IMR-90 (cell line): ENCODE measurements at regions not wholly inside any gene's neighbourhood (a gene's known extent, or its start where the extent isn't known, plus 50 kb on each side); places are given as distances from the start of the nearest gene placed in this dataset.

Experiments used
- ATAC-seq: fragments of 200-7000 bp; cut with Tn5 transposase; 2 replicates; pipeline ENCODE4 v1.9.1; 2020; ENCODE audit warnings: low read depth, mild to moderate bottlenecking, moderate library complexity
- BruUV-seq: library from RNA; stranded (reverse); fragments of 400-500 nt; replicated peaks from 2 replicates; lab custom pipeline; 2021; lab: Mats Ljungman, UMichigan
- CTCF ChIA-PET: fragments of 300-600 bp; formaldehyde crosslinking; extraction: SDS; loops from one replicate; lab custom pipeline; 2021; ENCODE audit warnings: antibody characterized with exemption; lab: Yijun Ruan, JAX
- POLR2A ChIA-PET: fragments of 300-600 bp; sonication (Branson Sonifier 250); formaldehyde crosslinking; loops from one replicate; lab custom pipeline; 2022; ENCODE audit warnings: antibody characterized with exemption; ENCODE audit not compliant: unreplicated experiment; lab: Charles Lee
- DNase-seq: peaks from one replicate; pipeline ENCODE4 v3.0.0; 2013
- H2AFZ ChIP-seq: replicated peaks from 2 replicates; pipeline ENCODE3; 2013; ENCODE audit warnings: low read length, mild to moderate bottlenecking; ENCODE audit not compliant: poor library complexity
- H2AK5ac ChIP-seq: 2 replicates; pipeline ENCODE4 v1.6.1; 2013; ENCODE audit warnings: low read depth, low read length, inconsistent platforms
- H2AK9ac ChIP-seq: replicated peaks from 2 replicates; pipeline ENCODE3; 2013; ENCODE audit warnings: mild to moderate bottlenecking, low read depth, low read length, moderate library complexity; ENCODE audit not compliant: poor library complexity
- H2BK120ac ChIP-seq: 2 replicates; pipeline ENCODE4 v1.6.1; 2013; ENCODE audit warnings: low read depth, low read length, inconsistent platforms
- H2BK15ac ChIP-seq: 3 replicates; pipeline ENCODE4 v1.6.1; 2013; ENCODE audit warnings: low read depth, low read length, inconsistent platforms
- H2BK20ac ChIP-seq: 2 replicates; pipeline ENCODE4 v1.6.1; 2013; ENCODE audit warnings: low read depth, mild to moderate bottlenecking, inconsistent platforms, low read length, moderate library complexity
- H2BK5ac ChIP-seq: 2 replicates; pipeline ENCODE4 v1.6.1; 2013; ENCODE audit warnings: mild to moderate bottlenecking, low read depth, low read length, inconsistent platforms; ENCODE audit not compliant: poor library complexity, severe bottlenecking
- H3K14ac ChIP-seq: replicated peaks from 2 replicates; pipeline ENCODE4 v1.6.1; 2013; ENCODE audit warnings: low read depth, low read length, inconsistent platforms
- H3K18ac ChIP-seq: 2 replicates; pipeline ENCODE4 v1.6.1; 2013; ENCODE audit warnings: low read depth, low read length, control low read depth
- H3K23ac ChIP-seq: 2 replicates; pipeline ENCODE4 v1.6.1; 2013; ENCODE audit warnings: low read depth, low read length, inconsistent platforms
- H3K27ac ChIP-seq: 2 replicates; pipeline ENCODE4 v1.5.1; 2013; ENCODE audit warnings: mild to moderate bottlenecking, control low read depth, low read length; ENCODE audit not compliant: insufficient read depth
- H3K27me3 ChIP-seq: 2 replicates; pipeline ENCODE4 v1.6.1; 2013; ENCODE audit warnings: low read length; ENCODE audit not compliant: control insufficient read depth, insufficient read depth
- H3K36me3 ChIP-seq: 2 replicates; pipeline ENCODE4 v1.6.1; 2013; ENCODE audit warnings: low read length, mixed read lengths; ENCODE audit not compliant: control insufficient read depth, insufficient read depth
- H3K4ac ChIP-seq: 2 replicates; pipeline ENCODE4 v1.6.1; 2013; ENCODE audit warnings: low read depth, low read length, inconsistent platforms
- H3K4me1 ChIP-seq: 2 replicates; pipeline ENCODE4 v1.6.1; 2013; ENCODE audit warnings: low read length, mixed read lengths; ENCODE audit not compliant: control insufficient read depth, insufficient read depth
- H3K4me2 ChIP-seq: 2 replicates; pipeline ENCODE4 v1.6.1; 2013; ENCODE audit warnings: low read depth, mild to moderate bottlenecking, control low read depth, low read length, moderate library complexity
- H3K4me3 ChIP-seq: 2 replicates; pipeline ENCODE4 v1.5.1; 2013; ENCODE audit warnings: low read depth, mild to moderate bottlenecking, control low read depth, low read length, moderate library complexity; ENCODE audit not compliant: insufficient read depth
- H3K56ac ChIP-seq: 2 replicates; pipeline ENCODE4 v1.6.1; 2013; ENCODE audit warnings: low read length, inconsistent platforms; ENCODE audit not compliant: insufficient read depth; ENCODE audit errors: extremely low read depth
- H3K79me1 ChIP-seq, 2 experiments: 2 replicates each; pipeline ENCODE4 v1.6.1; 2013; ENCODE audit warnings: low read length in 2 of 2, inconsistent platforms in 1 of 2, low read depth in 1 of 2
- H3K9ac ChIP-seq: 2 replicates; pipeline ENCODE4 v1.6.1; 2013; ENCODE audit warnings: low read depth, low read length, control low read depth
- H3K9me1 ChIP-seq: 2 replicates; pipeline ENCODE4 v1.6.1; 2013; ENCODE audit warnings: low read length, inconsistent platforms; ENCODE audit not compliant: insufficient read depth
- H3K9me3 ChIP-seq: 2 replicates; pipeline ENCODE4 v1.6.1; 2013; ENCODE audit warnings: low read length; ENCODE audit not compliant: control insufficient read depth, insufficient read depth
- H4K20me1 ChIP-seq: 2 replicates; pipeline ENCODE4 v1.6.1; 2013; ENCODE audit warnings: low read length, inconsistent platforms; ENCODE audit not compliant: insufficient read depth
- H4K5ac ChIP-seq: 2 replicates; pipeline ENCODE4 v1.6.1; 2013; ENCODE audit warnings: mild to moderate bottlenecking, low read depth, low read length, control low read depth
- H4K8ac ChIP-seq, 2 experiments: 2 replicates each; pipeline ENCODE4 v1.6.1; 2013; ENCODE audit warnings: low read depth in 2 of 2, low read length in 2 of 2, control low read depth in 1 of 2, inconsistent platforms in 1 of 2
- H4K91ac ChIP-seq: 2 replicates; pipeline ENCODE4 v1.6.1; 2013; ENCODE audit warnings: low read depth, low read length, inconsistent platforms; ENCODE audit not compliant: insufficient read depth
- BHLHE40 ChIP-seq: fragments of 150-350 bp; IDR thresholded peaks from 2 replicates; pipeline ENCODE4 v1.6.1; 2016; ENCODE audit warnings: mild to moderate bottlenecking, low read depth, low read length
- CEBPB ChIP-seq: IDR thresholded peaks from 2 replicates; pipeline ENCODE4 v1.6.1; 2012; ENCODE audit warnings: low read depth, low read length, improper control_type of control experiment
- CHD1 ChIP-seq: IDR thresholded peaks from 2 replicates; pipeline ENCODE4 v1.6.1; 2012; ENCODE audit warnings: low read depth, low read length, improper control_type of control experiment
- FOS ChIP-seq: fragments of 150-350 bp; IDR thresholded peaks from 2 replicates; pipeline ENCODE4 v1.6.1; 2016; ENCODE audit warnings: low read depth, low read length
- MAFK ChIP-seq: IDR thresholded peaks from 2 replicates; pipeline ENCODE4 v1.6.1; 2012; ENCODE audit warnings: low read depth, low read length, improper control_type of control experiment
- MAZ ChIP-seq: IDR thresholded peaks from 2 replicates; pipeline ENCODE4 v1.6.1; 2012; ENCODE audit warnings: low read depth, mild to moderate bottlenecking, low read length, improper control_type of control experiment, moderate library complexity, borderline replicate concordance
- MXI1 ChIP-seq: IDR thresholded peaks from 2 replicates; pipeline ENCODE4 v1.6.1; 2012; ENCODE audit warnings: low read depth, mild to moderate bottlenecking, low read length, moderate library complexity, borderline replicate concordance
- NFE2L2 ChIP-seq: fragments of 150-350 bp; IDR thresholded peaks from 2 replicates; pipeline ENCODE4 v1.6.1; 2016; ENCODE audit warnings: low read depth, mild to moderate bottlenecking, low read length
- POLR2A ChIP-seq: IDR thresholded peaks from 2 replicates; pipeline ENCODE4 v1.6.1; 2012; ENCODE audit warnings: mild to moderate bottlenecking, low read depth, low read length
- RAD21 ChIP-seq: IDR thresholded peaks from 2 replicates; pipeline ENCODE4 v1.6.1; 2012; ENCODE audit warnings: low read length, improper control_type of control experiment
- RCOR1 ChIP-seq: IDR thresholded peaks from 2 replicates; pipeline ENCODE4 v1.6.1; 2012; ENCODE audit warnings: mild to moderate bottlenecking, low read length, improper control_type of control experiment; ENCODE audit not compliant: insufficient replicate concordance
- RFX5 ChIP-seq: IDR thresholded peaks from 2 replicates; pipeline ENCODE4 v1.8.0; 2012; ENCODE audit warnings: low read depth, mild to moderate bottlenecking, low read length, moderate library complexity
- SMC3 ChIP-seq: fragments of 150-350 bp; IDR thresholded peaks from 2 replicates; pipeline ENCODE4 v1.6.1; 2016; ENCODE audit warnings: low read depth, mild to moderate bottlenecking, antibody characterized with exemption, low read length, moderate library complexity
- WGBS, 2 experiments: methylation state at CpG; one replicate each; pipeline versions ENCODE4 v1.1.5 to v1.1.7; 2013; ENCODE audit warnings: missing lambda C conversion rate in 2 of 2; ENCODE audit not compliant: insufficient read length in 1 of 2; ENCODE audit errors: extremely low coverage in 2 of 2; 5-methylcytosine and 5-hydroxymethylcytosine counted together
- dilution Hi-C: fragments of 300-500 bp; cut with HindIII; formaldehyde crosslinking; loops from one replicate; pipeline ENCODE4 v1.14.3; 2018; ENCODE audit warnings: low sequenced_read_pairs; ENCODE audit not compliant: unreplicated experiment
- in situ Hi-C: fragments of 300-500 bp; cut with MboI; formaldehyde crosslinking; loops from 3 replicates; pipeline ENCODE4 v1.14.3; 2019; ENCODE audit warnings: low sequenced_read_pairs, inconsistent platforms, mixed read lengths
- intact Hi-C: fragments of 100-400 bp; cut with micrococcal nuclease; formaldehyde crosslinking; loops from 2 replicates; pipeline ENCODE4 v1.10.0; 2022
- TF ChIP-seq, protein P1 (sequence below): fragments of 150-350 bp; IDR thresholded peaks from 2 replicates; pipeline ENCODE4 v1.6.1; 2017; ENCODE audit warnings: mild to moderate bottlenecking, antibody characterized with exemption, low read length, low read depth
- TF ChIP-seq, protein P2 (sequence below): fragments of 150-350 bp; IDR thresholded peaks from 2 replicates; pipeline ENCODE4 v1.6.1; 2016; ENCODE audit warnings: low read depth, mild to moderate bottlenecking, low read length, moderate library complexity, borderline replicate concordance
- TF ChIP-seq, protein P3 (sequence below): conservative IDR thresholded peaks from 2 replicates; pipeline ENCODE4 v1.5.1; 2012; ENCODE audit warnings: mild to moderate bottlenecking, low read depth, low read length, improper control_type of control experiment

DNA sequence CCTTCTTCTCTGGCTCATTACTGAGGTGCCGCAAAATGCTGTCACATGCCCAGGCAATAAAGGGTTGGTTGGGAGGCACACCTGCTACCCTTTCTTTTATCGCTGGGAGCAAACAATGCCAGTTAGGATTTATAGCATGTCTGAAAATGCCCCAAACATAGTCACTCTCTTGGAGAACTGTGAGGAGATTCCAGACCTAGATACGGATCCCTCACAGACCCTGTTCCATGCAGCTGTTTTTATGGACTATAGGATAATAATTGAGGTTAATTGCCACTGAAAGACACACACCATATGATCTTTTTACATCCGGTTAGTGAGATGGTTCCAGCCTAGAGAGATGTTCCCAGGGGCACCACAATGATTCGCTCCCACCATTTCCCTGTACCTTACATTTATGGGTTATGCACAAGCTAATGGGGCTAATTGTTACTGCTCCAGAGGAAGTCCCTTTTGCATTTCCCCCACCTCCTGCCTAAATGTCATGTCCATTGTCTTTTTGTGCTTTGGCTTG, 318.1 kb downstream of the PIK3R1 start:
- in situ Hi-C loops (no loop called here), intact Hi-C loops (no loop called here), dilution Hi-C loops (no loop called here)
- H2BK120ac ChIP-seq, result no peak overlapping the region
- no peaks in the 10 kb centered on the region for H3K36me3 ChIP-seq
- no peak overlapping the region for H2AK5ac ChIP-seq
- BruUV-seq, result no TSS peak
- H3K56ac ChIP-seq, result no peak overlapping the region
- no CpG with 5 or more reads among the region's 5 CpGs for WGBS, 2 experiments
- TF ChIP-seq CEBPB, result no peak
- no peak for TF ChIP-seq CHD1
- no peak for TF ChIP-seq MAFK
- TF ChIP-seq RCOR1, result no peak
- TF ChIP-seq BHLHE40, result no peak
- TF ChIP-seq SMC3, result no peak
- TF ChIP-seq RAD21, result no peak
- no peak for TF ChIP-seq FOS
- TF ChIP-seq POLR2A, result no peak
- no peak for TF ChIP-seq RFX5
- no peak for TF ChIP-seq MXI1
- TF ChIP-seq, protein P1, sequence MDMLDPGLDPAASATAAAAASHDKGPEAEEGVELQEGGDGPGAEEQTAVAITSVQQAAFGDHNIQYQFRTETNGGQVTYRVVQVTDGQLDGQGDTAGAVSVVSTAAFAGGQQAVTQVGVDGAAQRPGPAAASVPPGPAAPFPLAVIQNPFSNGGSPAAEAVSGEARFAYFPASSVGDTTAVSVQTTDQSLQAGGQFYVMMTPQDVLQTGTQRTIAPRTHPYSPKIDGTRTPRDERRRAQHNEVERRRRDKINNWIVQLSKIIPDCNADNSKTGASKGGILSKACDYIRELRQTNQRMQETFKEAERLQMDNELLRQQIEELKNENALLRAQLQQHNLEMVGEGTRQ, result no peak
- no peak for TF ChIP-seq NFE2L2
- TF ChIP-seq, protein P2, sequence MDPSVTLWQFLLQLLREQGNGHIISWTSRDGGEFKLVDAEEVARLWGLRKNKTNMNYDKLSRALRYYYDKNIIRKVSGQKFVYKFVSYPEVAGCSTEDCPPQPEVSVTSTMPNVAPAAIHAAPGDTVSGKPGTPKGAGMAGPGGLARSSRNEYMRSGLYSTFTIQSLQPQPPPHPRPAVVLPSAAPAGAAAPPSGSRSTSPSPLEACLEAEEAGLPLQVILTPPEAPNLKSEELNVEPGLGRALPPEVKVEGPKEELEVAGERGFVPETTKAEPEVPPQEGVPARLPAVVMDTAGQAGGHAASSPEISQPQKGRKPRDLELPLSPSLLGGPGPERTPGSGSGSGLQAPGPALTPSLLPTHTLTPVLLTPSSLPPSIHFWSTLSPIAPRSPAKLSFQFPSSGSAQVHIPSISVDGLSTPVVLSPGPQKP, result no peak
- TF ChIP-seq MAZ, result no peak
- TF ChIP-seq, protein P3, sequence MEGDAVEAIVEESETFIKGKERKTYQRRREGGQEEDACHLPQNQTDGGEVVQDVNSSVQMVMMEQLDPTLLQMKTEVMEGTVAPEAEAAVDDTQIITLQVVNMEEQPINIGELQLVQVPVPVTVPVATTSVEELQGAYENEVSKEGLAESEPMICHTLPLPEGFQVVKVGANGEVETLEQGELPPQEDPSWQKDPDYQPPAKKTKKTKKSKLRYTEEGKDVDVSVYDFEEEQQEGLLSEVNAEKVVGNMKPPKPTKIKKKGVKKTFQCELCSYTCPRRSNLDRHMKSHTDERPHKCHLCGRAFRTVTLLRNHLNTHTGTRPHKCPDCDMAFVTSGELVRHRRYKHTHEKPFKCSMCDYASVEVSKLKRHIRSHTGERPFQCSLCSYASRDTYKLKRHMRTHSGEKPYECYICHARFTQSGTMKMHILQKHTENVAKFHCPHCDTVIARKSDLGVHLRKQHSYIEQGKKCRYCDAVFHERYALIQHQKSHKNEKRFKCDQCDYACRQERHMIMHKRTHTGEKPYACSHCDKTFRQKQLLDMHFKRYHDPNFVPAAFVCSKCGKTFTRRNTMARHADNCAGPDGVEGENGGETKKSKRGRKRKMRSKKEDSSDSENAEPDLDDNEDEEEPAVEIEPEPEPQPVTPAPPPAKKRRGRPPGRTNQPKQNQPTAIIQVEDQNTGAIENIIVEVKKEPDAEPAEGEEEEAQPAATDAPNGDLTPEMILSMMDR, result no peak
- H4K5ac ChIP-seq, result no peak overlapping the region
- H3K23ac ChIP-seq, result no peak overlapping the region
- no peak overlapping the region for H3K4me3 ChIP-seq
- no peak overlapping the region for H4K91ac ChIP-seq
- H2BK20ac ChIP-seq, result peak overlapping the region; percentile 12; the same call in 1 of the 2 replicates
- H3K18ac ChIP-seq, result no peak overlapping the region
- no peak overlapping the region for H2BK5ac ChIP-seq
- H4K20me1 ChIP-seq, result no peaks in the 10 kb centered on the region
- H3K9me3 ChIP-seq, result no peaks in the 10 kb centered on the region
- H2BK15ac ChIP-seq, result no peak overlapping the region
- ATAC-seq (no peak), DNase-seq (no peak)
- no peaks in the 10 kb centered on the region for H3K27me3 ChIP-seq
- H3K9ac ChIP-seq, result no peak overlapping the region
- no peak overlapping the region for H4K8ac ChIP-seq
- no peak overlapping the region for H2AFZ ChIP-seq
- no peaks in the 10 kb centered on the region for H3K79me1 ChIP-seq
- no peak overlapping the region for H3K4ac ChIP-seq
- H3K4me2 ChIP-seq, result no peak overlapping the region
- no peaks in the 10 kb centered on the region for H3K9me1 ChIP-seq
- no peak overlapping the region for H2AK9ac ChIP-seq
- H3K14ac ChIP-seq, result no peak overlapping the region
- ChIA-PET POLR2A (no interaction called here), CTCF (interaction anchor here (0.6 kb wide), 2 partner anchors 10 to 50 kb away, joined by 3 to 7 read pairs; no protein-coding TSS in a partner anchor)
- no peak overlapping the region for H3K27ac ChIP-seq
- peaks cover 10% of the 10 kb centered on the region for H3K4me1 ChIP-seq
